ENCODE measurements at regions not wholly inside any gene's neighbourhood (a gene's known extent, or its start where the extent isn't known, plus 50 kb on each side); places are given as distances from the start of the nearest gene placed in this dataset.

- intact Hi-C loops (cut with micrococcal nuclease; ENCODE audit: unreplicated experiment): no loop called here
- H2AFZ ChIP-seq: no peak overlapping the region
- H4K20me1 ChIP-seq (ENCODE audit: insufficient read depth): no peaks in the 10 kb centered on the region
- H3F3A ChIP-seq (ENCODE audit: insufficient read depth, low read depth): no peaks in the 10 kb centered on the region
- BruUV-seq (replicated peaks): no TSS peak
- no peaks in the 10 kb centered on the region for H3K79me2 ChIP-seq (ENCODE audit: low read depth)
- POLR2A ChIA-PET (ENCODE audit: unreplicated experiment): no interaction called here
- H3K27me3 ChIP-seq (ENCODE audit: insufficient read depth, low read depth): no peaks in the 10 kb centered on the region
- H3K4me2 ChIP-seq: no peak overlapping the region
- H3K9me2 ChIP-seq (ENCODE audit: insufficient read depth): no peaks in the 10 kb centered on the region
- H3K9me3 ChIP-seq (ENCODE audit: insufficient read depth, low read depth): no peaks in the 10 kb centered on the region
- no peak for TF ChIP-seq CTCF (conservative IDR thresholded peaks at IDR 0.05)
- TF ChIP-seq EZH2 (IDR thresholded peaks at IDR 0.05; ENCODE audit: low read depth): no peak
- no peak overlapping the region for H3K27ac ChIP-seq
- DNase-seq: no peak
- no peaks in the 10 kb centered on the region for H3K4me1 ChIP-seq (replicated peaks; ENCODE audit: insufficient read depth)
- H3K4me3 ChIP-seq: no peak overlapping the region
- CTCF ChIA-PET: no interaction called here
- H3K36me3 ChIP-seq (ENCODE audit: low read depth): no peaks in the 10 kb centered on the region
Observed at GRCh38 chr5:60010853-60011252, 117.3 kb upstream of the PDE4D start.

GRCh38 chr5:60010328-60010727 is 116.8 kb upstream of the PDE4D start:
- no peak for DNase-seq
- CTCF ChIA-PET: no interaction called here
- POLR2A ChIA-PET (ENCODE audit: unreplicated experiment): no interaction called here

GRCh38 chr5:60007729-60008128 is 114.2 kb upstream of the PDE4D start:
- Histone ChIP-seq H3K9me3 (ENCODE audit: insufficient read depth, low read depth) (no peaks in the 10 kb centered on the region), H3K36me3 (ENCODE audit: low read depth) (no peaks in the 10 kb centered on the region), H3K4me2 (no peak overlapping the region), H3K27ac (no peak overlapping the region), H3K4me3 (no peak overlapping the region), H3K27me3 (ENCODE audit: insufficient read depth, low read depth) (no peaks in the 10 kb centered on the region), H2AFZ (no peak overlapping the region), H3K9me2 (ENCODE audit: insufficient read depth) (no peaks in the 10 kb centered on the region), H3F3A (ENCODE audit: insufficient read depth, low read depth) (no peaks in the 10 kb centered on the region), H4K20me1 (ENCODE audit: insufficient read depth) (no peaks in the 10 kb centered on the region), H3K4me1 (replicated peaks; ENCODE audit: insufficient read depth) (no peaks in the 10 kb centered on the region), H3K79me2 (ENCODE audit: low read depth) (no peaks in the 10 kb centered on the region)
- CTCF ChIA-PET: no interaction called here
- POLR2A ChIA-PET (ENCODE audit: unreplicated experiment): no interaction called here
- BruUV-seq (replicated peaks): no TSS peak
- no peak for DNase-seq
- TF ChIP-seq EZH2 (IDR thresholded peaks at IDR 0.05; ENCODE audit: low read depth): no peak
- TF ChIP-seq CTCF (conservative IDR thresholded peaks at IDR 0.05): no peak
- intact Hi-C loops (cut with micrococcal nuclease; ENCODE audit: unreplicated experiment): no loop called here

More at GRCh38 chr5:60010328-60010727, 116.8 kb upstream of the PDE4D start:
- Histone ChIP-seq H3K27me3 (ENCODE audit: insufficient read depth, low read depth) (no peaks in the 10 kb centered on the region), H2AFZ (no peak overlapping the region), H4K20me1 (ENCODE audit: insufficient read depth) (no peaks in the 10 kb centered on the region), H3K36me3 (ENCODE audit: low read depth) (no peaks in the 10 kb centered on the region), H3K9me2 (ENCODE audit: insufficient read depth) (no peaks in the 10 kb centered on the region), H3K4me1 (replicated peaks; ENCODE audit: insufficient read depth) (no peaks in the 10 kb centered on the region), H3K9me3 (ENCODE audit: insufficient read depth, low read depth) (no peaks in the 10 kb centered on the region), H3K4me2 (no peak overlapping the region), H3K79me2 (ENCODE audit: low read depth) (no peaks in the 10 kb centered on the region), H3K4me3 (no peak overlapping the region), H3F3A (ENCODE audit: insufficient read depth, low read depth) (no peaks in the 10 kb centered on the region), H3K27ac (no peak overlapping the region)
- BruUV-seq (replicated peaks): no TSS peak
- TF ChIP-seq CTCF (conservative IDR thresholded peaks at IDR 0.05) (no peak), EZH2 (IDR thresholded peaks at IDR 0.05; ENCODE audit: low read depth) (no peak)
- intact Hi-C loops (cut with micrococcal nuclease; ENCODE audit: unreplicated experiment): no loop called here
